ENCODE measurements at regions not wholly inside any gene's neighbourhood (a gene's known extent, or its start where the extent isn't known, plus 50 kb on each side); places are given as distances from the start of the nearest gene placed in this dataset.
"Not testable (repeated sequence)": the region's sequence is repeated elsewhere in the genome, so short reads cannot be mapped to it uniquely, and the experiment has no call there.

GRCh38 chr7:82624965-82625364, 181.4 kb upstream of the CACNA2D1 start:
- DNase-seq (ENCODE audit: low spot score), result no peak

- no peak for DNase-seq (ENCODE audit: low spot score)
Measured at GRCh38 chr7:82624337-82624736, 180.8 kb upstream of the CACNA2D1 start.

GRCh38 chr7:82623812-82624211, 180.2 kb upstream of the CACNA2D1 start:
- DNase-seq (ENCODE audit: low spot score), result no peak

GRCh38 chr7:82617156-82617555, 173.6 kb upstream of the CACNA2D1 start:
- DNase-seq (ENCODE audit: low spot score), result no peak

GRCh38 chr7:82616059-82616728, 172.6 kb upstream of the CACNA2D1 start:
- DNase-seq (ENCODE audit: low spot score), result no peak

- no peak for DNase-seq (ENCODE audit: low spot score)
Measured at GRCh38 chr7:82615527-82615926, 171.9 kb upstream of the CACNA2D1 start.

GRCh38 chr7:82609746-82610145, 166.2 kb upstream of the CACNA2D1 start:
- DNase-seq (ENCODE audit: low spot score), result no peak

- DNase-seq (ENCODE audit: low spot score), result no peak
Measured at GRCh38 chr7:82605247-82605864, 161.8 kb upstream of the CACNA2D1 start.

GRCh38 chr7:82602066-82602465, 158.5 kb upstream of the CACNA2D1 start:
- no peak for DNase-seq (ENCODE audit: low spot score)

GRCh38 chr7:82600531-82600930, 157.0 kb upstream of the CACNA2D1 start:
- DNase-seq (ENCODE audit: low spot score), result no peak

GRCh38 chr7:82599895-82600294, 156.3 kb upstream of the CACNA2D1 start:
- no peak for DNase-seq (ENCODE audit: low spot score)

GRCh38 chr7:82598958-82599357, 155.4 kb upstream of the CACNA2D1 start:
- no peak for DNase-seq (ENCODE audit: low spot score)

- not testable (repeated sequence) for DNase-seq (ENCODE audit: low spot score)
Measured at GRCh38 chr7:82595795-82596194, 152.2 kb upstream of the CACNA2D1 start.

- DNase-seq (ENCODE audit: low spot score), result no peak
Measured at GRCh38 chr7:82595176-82595575, 151.6 kb upstream of the CACNA2D1 start.

GRCh38 chr7:82594665-82595064, 151.1 kb upstream of the CACNA2D1 start:
- DNase-seq (ENCODE audit: low spot score), result peak; percentile 54

- no peak for DNase-seq (ENCODE audit: low spot score)
Measured at GRCh38 chr7:82593780-82594179, 150.2 kb upstream of the CACNA2D1 start.

GRCh38 chr7:82592416-82592815, 148.8 kb upstream of the CACNA2D1 start:
- no peak for DNase-seq (ENCODE audit: low spot score)

- no peak for DNase-seq (ENCODE audit: low spot score)
Measured at GRCh38 chr7:82579047-82579446, 135.5 kb upstream of the CACNA2D1 start.

- no peak for DNase-seq (ENCODE audit: low spot score)
Measured at GRCh38 chr7:82578430-82578829, 134.9 kb upstream of the CACNA2D1 start.

GRCh38 chr7:82572195-82572880, 128.8 kb upstream of the CACNA2D1 start:
- DNase-seq (ENCODE audit: low spot score), result peak; percentile 88

- not testable (repeated sequence) for DNase-seq (ENCODE audit: low spot score)
Measured at GRCh38 chr7:82571047-82571446, 127.5 kb upstream of the CACNA2D1 start.

- no peak for DNase-seq (ENCODE audit: low spot score)
Measured at GRCh38 chr7:82567841-82568240, 124.3 kb upstream of the CACNA2D1 start.

GRCh38 chr7:82567356-82567755, 123.8 kb upstream of the CACNA2D1 start:
- DNase-seq (ENCODE audit: low spot score), result no peak
